H1 (cell line): ENCODE measurements at regions not wholly inside any gene's neighbourhood (a gene's known extent, or its start where the extent isn't known, plus 50 kb on each side); places are given as distances from the start of the nearest gene placed in this dataset.

Experiments
- CTCF ChIA-PET: fragments of 300-600 bp; sonication (Branson Sonifier 250); formaldehyde crosslinking; loops from one replicate; lab custom pipeline; 2021; ENCODE audit not compliant: partially characterized antibody; lab: Charles Lee
- POLR2A ChIA-PET: fragments of 300-600 bp; sonication (Branson Sonifier 250); formaldehyde crosslinking; loops from one replicate; lab custom pipeline; 2021; ENCODE audit warnings: inconsistent platforms; ENCODE audit not compliant: partially characterized antibody; lab: Charles Lee
- DNase-seq, 2 experiments: peaks; one replicate each; pipeline versions ENCODE4 v3.0.0 to v3.0.0-alpha.2; 2010 to 2022; ENCODE audit warnings: low spot score in 2 of 2, low read depth in 1 of 2, mixed read lengths in 1 of 2
- FAIRE-seq: peaks from 2 replicates; lab custom pipeline; 2011; peaks lifted over from hg19 to GRCh38; lab: Jason Lieb, UNC
- H2AFZ ChIP-seq: 2 replicates; pipeline ENCODE4 v1.8.1; 2012; ENCODE audit warnings: low read length, inconsistent platforms
- H2AK5ac ChIP-seq: 2 replicates; pipeline ENCODE4 v1.6.1; 2013; ENCODE audit warnings: low read depth, low read length
- H2BK120ac ChIP-seq: replicated peaks from 2 replicates; pipeline ENCODE3; 2013; ENCODE audit warnings: low read depth, low read length, inconsistent platforms
- H2BK12ac ChIP-seq: 2 replicates; pipeline ENCODE4 v1.6.1; 2013; ENCODE audit warnings: low read depth, low read length
- H2BK15ac ChIP-seq: 2 replicates; pipeline ENCODE4 v1.6.1; 2013; ENCODE audit warnings: low read length
- H2BK20ac ChIP-seq: 2 replicates; pipeline ENCODE4 v1.6.1; 2013; ENCODE audit warnings: low read length
- H2BK5ac ChIP-seq: 2 replicates; pipeline ENCODE4 v1.6.1; 2013; ENCODE audit warnings: low read depth, low read length
- H3K14ac ChIP-seq: 2 replicates; pipeline ENCODE4 v1.6.1; 2013; ENCODE audit warnings: inconsistent platforms; ENCODE audit not compliant: insufficient read length
- H3K18ac ChIP-seq: 2 replicates; pipeline ENCODE4 v1.6.1; 2013; ENCODE audit warnings: low read length; ENCODE audit errors: extremely low read depth
- H3K23ac ChIP-seq: 2 replicates; pipeline ENCODE4 v1.6.1; 2013; ENCODE audit warnings: inconsistent platforms; ENCODE audit not compliant: insufficient read length
- H3K23me2 ChIP-seq: 2 replicates; pipeline ENCODE4 v1.6.1; 2013; ENCODE audit warnings: low read depth, low read length
- H3K27ac ChIP-seq: 2 replicates; pipeline ENCODE4 v1.6.1; 2011; ENCODE audit warnings: low read depth, low read length, inconsistent platforms
- H3K27me3 ChIP-seq, 4 experiments: replicated peaks in 1 of 4; 1 replicate in 1 of 4; 2 replicates in 3 of 4; pipeline versions ENCODE4 v1.6.1 to v1.8.1; 2011 to 2013; ENCODE audit warnings: low read length in 3 of 4, mild to moderate bottlenecking in 3 of 4, inconsistent platforms in 2 of 4, mixed read lengths in 2 of 4, moderate library complexity in 1 of 4; ENCODE audit not compliant: control insufficient read depth in 3 of 4, insufficient read depth in 3 of 4; ENCODE audit errors: extremely low read depth in 1 of 4
- H3K36me3 ChIP-seq, 4 experiments: 2 replicates each; pipeline versions ENCODE4 v1.6.1 to v1.8.1; 2011 to 2013; ENCODE audit warnings: mild to moderate bottlenecking in 4 of 4, low read length in 3 of 4, moderate library complexity in 2 of 4, control low read depth in 1 of 4, inconsistent platforms in 1 of 4; ENCODE audit not compliant: insufficient read depth in 4 of 4, control insufficient read depth in 2 of 4
- H3K4ac ChIP-seq: replicated peaks from 2 replicates; pipeline ENCODE3; 2013; ENCODE audit warnings: low read length, low read depth, mixed read lengths, inconsistent platforms; ENCODE audit not compliant: insufficient read length
- H3K4me1 ChIP-seq, 4 experiments: replicated peaks in 1 of 4; 1 replicate in 1 of 4; 2 replicates in 3 of 4; pipeline versions ENCODE4 v1.6.1 to v1.8.1; 2011 to 2013; ENCODE audit warnings: low read length in 3 of 4, inconsistent platforms in 2 of 4, mixed read lengths in 1 of 4; ENCODE audit not compliant: insufficient read depth in 4 of 4, control insufficient read depth in 3 of 4
- H3K4me2 ChIP-seq, 2 experiments: 2 replicates each; pipeline versions ENCODE4 v1.6.1 to v1.8.1; 2011 to 2013; ENCODE audit warnings: low read depth in 2 of 2, low read length in 2 of 2, control low read depth in 1 of 2, inconsistent platforms in 1 of 2, mild to moderate bottlenecking in 1 of 2; ENCODE audit not compliant: insufficient read depth in 1 of 2
- H3K4me3 ChIP-seq, 4 experiments: fragments of 200-600, 300-600 bp in 1 of 4; sonication (generic), shearing (Covaris generic), sonication (Bioruptor Twin) in 1 of 4; 2 replicates each; pipeline versions ENCODE4 v1.5.1 to v1.8.1; 2011 to 2016; ENCODE audit warnings: low read length in 4 of 4, low read depth in 3 of 4, control low read depth in 2 of 4, inconsistent platforms in 2 of 4, mild to moderate bottlenecking in 2 of 4, mixed read lengths in 1 of 4, moderate library complexity in 1 of 4; ENCODE audit not compliant: insufficient read depth in 2 of 4; ENCODE audit errors: extremely low read depth in 1 of 4
- H3K56ac ChIP-seq: replicated peaks from 2 replicates; pipeline ENCODE3; 2013; ENCODE audit warnings: low read depth, mild to moderate bottlenecking, mixed read lengths, low read length, inconsistent platforms; ENCODE audit not compliant: insufficient read length
- H3K79me1 ChIP-seq: 2 replicates; pipeline ENCODE4 v1.6.1; 2013; ENCODE audit warnings: low read depth, low read length, control low read depth
- H3K79me2 ChIP-seq, 2 experiments: 2 replicates each; pipeline versions ENCODE4 v1.6.1 to v1.8.1; 2012 to 2013; ENCODE audit warnings: low read length in 2 of 2, mild to moderate bottlenecking in 2 of 2, inconsistent platforms in 1 of 2; ENCODE audit not compliant: insufficient read depth in 2 of 2, control insufficient read depth in 1 of 2
- H3K9ac ChIP-seq, 4 experiments: replicated peaks in 1 of 4; 1 replicate in 1 of 4; 2 replicates in 3 of 4; pipeline versions ENCODE4 v1.6.1 to v1.8.1; 2011 to 2013; ENCODE audit warnings: low read depth in 3 of 4, low read length in 3 of 4, control low read depth in 2 of 4, mild to moderate bottlenecking in 2 of 4, moderate library complexity in 2 of 4, inconsistent platforms in 1 of 4; ENCODE audit errors: extremely low read depth in 1 of 4
- H3K9me3 ChIP-seq, 2 experiments: 2 replicates each; pipeline versions ENCODE4 v1.6.1 to v1.8.1; 2012 to 2013; ENCODE audit warnings: mild to moderate bottlenecking in 2 of 2, moderate library complexity in 2 of 2, control low read depth in 1 of 2, inconsistent platforms in 1 of 2, low read depth in 1 of 2, low read length in 1 of 2, mixed read lengths in 1 of 2; ENCODE audit not compliant: insufficient read depth in 2 of 2
- H4K20me1 ChIP-seq, 2 experiments: replicated peaks in 1 of 2; 2 replicates each; pipeline versions ENCODE3 to v1.8.1; 2011 to 2013; ENCODE audit warnings: inconsistent platforms in 2 of 2, low read length in 2 of 2, mild to moderate bottlenecking in 1 of 2; ENCODE audit not compliant: insufficient read depth in 2 of 2, control insufficient read depth in 1 of 2
- H4K5ac ChIP-seq: 2 replicates; pipeline ENCODE4 v1.6.1; 2013; ENCODE audit warnings: low read length, low read depth, mixed read lengths, inconsistent platforms; ENCODE audit not compliant: insufficient read length
- H4K8ac ChIP-seq: 2 replicates; pipeline ENCODE4 v1.8.0; 2013; ENCODE audit warnings: mild to moderate bottlenecking, moderate library complexity, low read length, inconsistent platforms; ENCODE audit not compliant: insufficient read depth; ENCODE audit errors: extremely low read depth
- H4K91ac ChIP-seq: replicated peaks from 2 replicates; pipeline ENCODE3; 2013; ENCODE audit warnings: low read length, mixed read lengths, inconsistent platforms; ENCODE audit not compliant: insufficient read length
- CHD1 ChIP-seq: IDR thresholded peaks from 2 replicates; pipeline ENCODE4 v1.6.1; 2012; ENCODE audit warnings: low read depth, low read length, improper control_type of control experiment
- EP300 ChIP-seq, 2 experiments: IDR thresholded peaks; 1 replicate in 1 of 2; 2 replicates in 1 of 2; pipeline ENCODE4 v1.6.1; 2011 to 2012; ENCODE audit warnings: low read depth in 2 of 2, low read length in 2 of 2, mild to moderate bottlenecking in 2 of 2, borderline replicate concordance in 1 of 2, inconsistent platforms in 1 of 2, moderate library complexity in 1 of 2
- JUN ChIP-seq: IDR thresholded peaks from 2 replicates; pipeline ENCODE4 v1.6.1; 2011; ENCODE audit warnings: low read depth, mild to moderate bottlenecking, improper control_type of control experiment, low read length
- KDM1A ChIP-seq: fragments of 200-600, 300-600 bp; sonication (generic); IDR thresholded peaks from 2 replicates; pipeline ENCODE4 v1.7.1; 2016; ENCODE audit warnings: mild to moderate bottlenecking, low read length, borderline replicate concordance
- RAD21 ChIP-seq, 2 experiments: IDR thresholded peaks in 1 of 2; conservative IDR thresholded peaks in 1 of 2; 2 replicates each; pipeline ENCODE4 v1.6.1; 2011; ENCODE audit warnings: low read depth in 2 of 2, low read length in 2 of 2, improper control_type of control experiment in 1 of 2, inconsistent platforms in 1 of 2, mild to moderate bottlenecking in 1 of 2, moderate library complexity in 1 of 2
- RNF2 ChIP-seq: fragments of 200-900, 300-1000 bp; sonication (generic); IDR thresholded peaks from 2 replicates; pipeline ENCODE4 v1.7.1; 2016; ENCODE audit warnings: borderline replicate concordance, low read depth, mild to moderate bottlenecking, antibody characterized with exemption, low read length; ENCODE audit not compliant: poor library complexity, severe bottlenecking; ENCODE audit errors: missing control alignments
- WGBS, 2 experiments: shearing (Covaris generic) in 1 of 2; methylation state at CpG; one replicate each; pipeline versions ENCODE4 v1.1.6 to v1.1.7; 2013 to 2015; ENCODE audit warnings: low lambda C conversion rate in 2 of 2, mixed read lengths in 2 of 2, inconsistent platforms in 1 of 2, low coverage in 1 of 2, missing lambda C conversion rate in 1 of 2; ENCODE audit not compliant: insufficient replicate concordance in 2 of 2, insufficient coverage in 1 of 2, insufficient read length in 1 of 2; ENCODE audit errors: extremely low coverage in 1 of 2, missing lambda C conversion rate in 1 of 2; 5-methylcytosine and 5-hydroxymethylcytosine counted together

- no peak overlapping the region for H2BK15ac ChIP-seq
- DNase-seq: no peak
- no peak overlapping the region for H3K27ac ChIP-seq
- H3K4me2 ChIP-seq: no peak overlapping the region
- 87% methylated on average over 39 of the region's 39 CpGs; no CpG with 5 or more reads in 1 of the 2 experiments for WGBS, 2 experiments
- no peak for FAIRE-seq
- no peak overlapping the region for H3K18ac ChIP-seq
- ChIA-PET POLR2A (no interaction called here), CTCF (interaction anchor here (0.8 to 1.0 kb wide), 2 partner anchors 9 to 28 kb away, joined by 3 read pairs; no protein-coding TSS in a partner anchor)
- no peaks in the 10 kb centered on the region for H3K79me2 ChIP-seq
- H2BK20ac ChIP-seq: no peak overlapping the region
- H3K14ac ChIP-seq: no peak overlapping the region
- no peak overlapping the region for H2AFZ ChIP-seq
- H3K9ac ChIP-seq: no peak overlapping the region
- no peak overlapping the region for H4K91ac ChIP-seq
- no peaks in the 10 kb centered on the region for H3K79me1 ChIP-seq
- no peak overlapping the region for H2AK5ac ChIP-seq
- H3K9me3 ChIP-seq: peaks cover 8 to 17% of the 10 kb centered on the region in 2 experiments; a peak in 3 of 4 replicates
- no peak overlapping the region for H3K56ac ChIP-seq
- no peaks in the 10 kb centered on the region for H3K23me2 ChIP-seq
- no peak overlapping the region for H2BK5ac ChIP-seq
- no peaks in the 10 kb centered on the region for H3K36me3 ChIP-seq
- no peak overlapping the region for H4K8ac ChIP-seq
- H3K4ac ChIP-seq: no peak overlapping the region
- no peaks in the 10 kb centered on the region for H4K20me1 ChIP-seq
- peaks cover 0 to 4% (median under 1%) of the 10 kb centered on the region in 4 experiments; a peak in 3 of 7 replicates for H3K27me3 ChIP-seq
- no peak overlapping the region for H2BK120ac ChIP-seq
- no peak overlapping the region for H3K4me3 ChIP-seq
- H4K5ac ChIP-seq: no peak overlapping the region
- no peak overlapping the region for H2BK12ac ChIP-seq
- H3K4me1 ChIP-seq: no peaks in the 10 kb centered on the region
- H3K23ac ChIP-seq: no peak overlapping the region
- no peak for TF ChIP-seq KDM1A
- no peak for TF ChIP-seq RAD21 (IDR thresholded peaks at IDR 0.05 in 1 of 2, conservative IDR thresholded peaks at IDR 0.05 in 1 of 2; ENCODE audit: low read depth in 2 of 2, low read length in 2 of 2)
- no peak for TF ChIP-seq RNF2
- TF ChIP-seq EP300 (IDR thresholded peaks at IDR 0.05; ENCODE audit: borderline replicate concordance in 1 of 2, low read depth in 2 of 2, low read length in 2 of 2): no peak
- TF ChIP-seq JUN: no peak
- TF ChIP-seq CHD1: no peak
Measured at GRCh38 chr19:5507065-5507909, 52.1 kb downstream of the ZNRF4 start.
